Ishikawa (cell line): ENCODE measurements at regions not wholly inside any gene's neighbourhood (a gene's known extent, or its start where the extent isn't known, plus 50 kb on each side); places are given as distances from the start of the nearest gene placed in this dataset.

ENCODE experiments used
- CEBPB ChIP-seq: IDR thresholded peaks from 2 replicates; pipeline ENCODE4 v1.6.1; 2012
- CREB1 ChIP-seq: IDR thresholded peaks from 2 replicates; pipeline ENCODE4 v1.6.1; 2012; ENCODE audit warnings: low read depth
- EGR1 ChIP-seq: IDR thresholded peaks from 2 replicates; pipeline ENCODE4 v1.6.1; 2012
- EP300 ChIP-seq: IDR thresholded peaks from 2 replicates; pipeline ENCODE4 v1.6.1; 2012; ENCODE audit warnings: borderline replicate concordance
- FOXM1 ChIP-seq: IDR thresholded peaks from 2 replicates; pipeline ENCODE4 v1.6.1; 2012; ENCODE audit warnings: low read depth, borderline replicate concordance
- NFIC ChIP-seq: IDR thresholded peaks from 2 replicates; pipeline ENCODE4 v1.6.1; 2012
- RAD21 ChIP-seq: IDR thresholded peaks from 2 replicates; pipeline ENCODE4 v1.6.1; 2012; ENCODE audit warnings: low read depth
- TAF1 ChIP-seq: IDR thresholded peaks from 2 replicates; pipeline ENCODE4 v1.6.1; 2012; ENCODE audit warnings: low read depth, mild to moderate bottlenecking
- TCF12 ChIP-seq: IDR thresholded peaks from 2 replicates; pipeline ENCODE4 v1.6.1; 2012; ENCODE audit warnings: low read depth
- YY1 ChIP-seq: IDR thresholded peaks from 2 replicates; pipeline ENCODE4 v1.6.1; 2012; ENCODE audit warnings: low read depth
- ZBTB7A ChIP-seq: IDR thresholded peaks from 2 replicates; pipeline ENCODE4 v1.6.1; 2012; ENCODE audit warnings: low read depth
- TF ChIP-seq, protein P1 (sequence below): IDR thresholded peaks from 2 replicates; pipeline ENCODE4 v1.6.1; 2012
- TF ChIP-seq, protein P2 (sequence below): IDR thresholded peaks from 2 replicates; pipeline ENCODE4 v1.6.1; 2012; ENCODE audit warnings: low read depth, mild to moderate bottlenecking
- TF ChIP-seq, protein P3 (sequence below): IDR thresholded peaks from 2 replicates; pipeline ENCODE4 v1.6.1; 2012

DNA sequence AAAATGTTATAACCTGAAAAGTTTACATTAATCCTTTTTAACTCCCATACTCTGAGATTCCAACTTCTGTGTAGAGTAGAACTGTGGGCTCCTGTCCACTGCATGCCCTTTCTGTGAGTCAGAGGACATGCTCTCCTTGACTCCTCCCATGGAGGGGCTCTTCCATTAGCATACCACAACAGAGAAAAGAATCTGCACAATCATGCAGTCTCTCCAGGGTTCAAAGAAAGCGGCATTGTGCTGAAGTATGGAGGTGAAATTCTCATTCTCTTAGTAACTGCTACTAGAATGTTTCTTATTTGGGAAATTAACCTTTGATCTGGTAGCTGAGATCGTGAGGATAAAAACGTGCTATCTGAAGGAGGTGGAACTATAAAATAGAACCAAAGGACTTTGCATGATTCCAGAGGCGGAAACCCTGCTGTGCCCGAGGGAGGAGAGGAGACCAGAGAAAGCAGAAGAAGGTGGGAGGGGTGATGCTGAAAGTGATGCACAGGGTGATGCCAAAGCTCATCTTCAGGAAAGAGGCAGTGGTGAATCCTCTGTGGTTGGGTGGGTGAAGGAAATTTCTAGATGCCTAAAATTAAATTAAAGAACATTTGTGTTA lies 202.2 kb upstream of the PCSK2 start:
- TF ChIP-seq CREB1 (no peak), RAD21 (no peak), TCF12 (no peak), CEBPB (no peak), EP300 (no peak), EGR1 (no peak), NFIC (no peak), TAF1 (no peak), YY1 (no peak), FOXM1 (no peak), ZBTB7A (no peak)
- TF ChIP-seq, protein P1, sequence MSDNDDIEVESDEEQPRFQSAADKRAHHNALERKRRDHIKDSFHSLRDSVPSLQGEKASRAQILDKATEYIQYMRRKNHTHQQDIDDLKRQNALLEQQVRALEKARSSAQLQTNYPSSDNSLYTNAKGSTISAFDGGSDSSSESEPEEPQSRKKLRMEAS = no peak
- TF ChIP-seq, protein P2, sequence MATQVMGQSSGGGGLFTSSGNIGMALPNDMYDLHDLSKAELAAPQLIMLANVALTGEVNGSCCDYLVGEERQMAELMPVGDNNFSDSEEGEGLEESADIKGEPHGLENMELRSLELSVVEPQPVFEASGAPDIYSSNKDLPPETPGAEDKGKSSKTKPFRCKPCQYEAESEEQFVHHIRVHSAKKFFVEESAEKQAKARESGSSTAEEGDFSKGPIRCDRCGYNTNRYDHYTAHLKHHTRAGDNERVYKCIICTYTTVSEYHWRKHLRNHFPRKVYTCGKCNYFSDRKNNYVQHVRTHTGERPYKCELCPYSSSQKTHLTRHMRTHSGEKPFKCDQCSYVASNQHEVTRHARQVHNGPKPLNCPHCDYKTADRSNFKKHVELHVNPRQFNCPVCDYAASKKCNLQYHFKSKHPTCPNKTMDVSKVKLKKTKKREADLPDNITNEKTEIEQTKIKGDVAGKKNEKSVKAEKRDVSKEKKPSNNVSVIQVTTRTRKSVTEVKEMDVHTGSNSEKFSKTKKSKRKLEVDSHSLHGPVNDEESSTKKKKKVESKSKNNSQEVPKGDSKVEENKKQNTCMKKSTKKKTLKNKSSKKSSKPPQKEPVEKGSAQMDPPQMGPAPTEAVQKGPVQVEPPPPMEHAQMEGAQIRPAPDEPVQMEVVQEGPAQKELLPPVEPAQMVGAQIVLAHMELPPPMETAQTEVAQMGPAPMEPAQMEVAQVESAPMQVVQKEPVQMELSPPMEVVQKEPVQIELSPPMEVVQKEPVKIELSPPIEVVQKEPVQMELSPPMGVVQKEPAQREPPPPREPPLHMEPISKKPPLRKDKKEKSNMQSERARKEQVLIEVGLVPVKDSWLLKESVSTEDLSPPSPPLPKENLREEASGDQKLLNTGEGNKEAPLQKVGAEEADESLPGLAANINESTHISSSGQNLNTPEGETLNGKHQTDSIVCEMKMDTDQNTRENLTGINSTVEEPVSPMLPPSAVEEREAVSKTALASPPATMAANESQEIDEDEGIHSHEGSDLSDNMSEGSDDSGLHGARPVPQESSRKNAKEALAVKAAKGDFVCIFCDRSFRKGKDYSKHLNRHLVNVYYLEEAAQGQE = no peak
- TF ChIP-seq, protein P3, sequence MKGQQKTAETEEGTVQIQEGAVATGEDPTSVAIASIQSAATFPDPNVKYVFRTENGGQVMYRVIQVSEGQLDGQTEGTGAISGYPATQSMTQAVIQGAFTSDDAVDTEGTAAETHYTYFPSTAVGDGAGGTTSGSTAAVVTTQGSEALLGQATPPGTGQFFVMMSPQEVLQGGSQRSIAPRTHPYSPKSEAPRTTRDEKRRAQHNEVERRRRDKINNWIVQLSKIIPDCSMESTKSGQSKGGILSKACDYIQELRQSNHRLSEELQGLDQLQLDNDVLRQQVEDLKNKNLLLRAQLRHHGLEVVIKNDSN = no peak
